ENCODE measurements at regions not wholly inside any gene's neighbourhood (a gene's known extent, or its start where the extent isn't known, plus 50 kb on each side); places are given as distances from the start of the nearest gene placed in this dataset.

DNA sequence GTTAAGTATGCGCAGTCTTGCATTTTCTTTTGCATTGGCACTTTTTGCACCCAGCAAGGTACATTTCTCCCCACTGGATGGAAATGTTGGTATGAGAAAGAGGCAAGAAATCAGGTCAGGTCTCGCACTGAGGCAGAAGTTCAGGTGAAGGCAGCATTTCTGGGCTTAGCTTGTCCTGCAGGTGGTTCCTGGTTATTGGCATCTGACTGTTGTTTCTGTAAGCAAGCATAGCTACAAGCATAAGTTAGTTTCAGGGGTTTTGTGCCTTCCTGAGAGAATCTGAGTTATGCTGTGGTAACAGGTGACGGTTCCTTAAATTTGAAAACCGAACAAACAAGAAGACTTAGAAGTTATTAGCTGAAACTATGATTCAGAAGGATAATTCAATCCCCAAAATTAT lies 139.4 kb upstream of the GRM7 start:
- no peaks in the 10 kb centered on the region for H3K9me3 ChIP-seq
- H3K27me3 ChIP-seq (ENCODE audit: low read depth), result no peaks in the 10 kb centered on the region
- intact Hi-C loops (cut with DNase I), result no loop called here
- TF ChIP-seq, protein P1, sequence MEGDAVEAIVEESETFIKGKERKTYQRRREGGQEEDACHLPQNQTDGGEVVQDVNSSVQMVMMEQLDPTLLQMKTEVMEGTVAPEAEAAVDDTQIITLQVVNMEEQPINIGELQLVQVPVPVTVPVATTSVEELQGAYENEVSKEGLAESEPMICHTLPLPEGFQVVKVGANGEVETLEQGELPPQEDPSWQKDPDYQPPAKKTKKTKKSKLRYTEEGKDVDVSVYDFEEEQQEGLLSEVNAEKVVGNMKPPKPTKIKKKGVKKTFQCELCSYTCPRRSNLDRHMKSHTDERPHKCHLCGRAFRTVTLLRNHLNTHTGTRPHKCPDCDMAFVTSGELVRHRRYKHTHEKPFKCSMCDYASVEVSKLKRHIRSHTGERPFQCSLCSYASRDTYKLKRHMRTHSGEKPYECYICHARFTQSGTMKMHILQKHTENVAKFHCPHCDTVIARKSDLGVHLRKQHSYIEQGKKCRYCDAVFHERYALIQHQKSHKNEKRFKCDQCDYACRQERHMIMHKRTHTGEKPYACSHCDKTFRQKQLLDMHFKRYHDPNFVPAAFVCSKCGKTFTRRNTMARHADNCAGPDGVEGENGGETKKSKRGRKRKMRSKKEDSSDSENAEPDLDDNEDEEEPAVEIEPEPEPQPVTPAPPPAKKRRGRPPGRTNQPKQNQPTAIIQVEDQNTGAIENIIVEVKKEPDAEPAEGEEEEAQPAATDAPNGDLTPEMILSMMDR (IDR thresholded peaks at IDR 0.05), result no peak
- no peak overlapping the region for H3K4me3 ChIP-seq
- no peak for ATAC-seq
- no peak for DNase-seq
- no peaks in the 10 kb centered on the region for H3K36me3 ChIP-seq
- H3K4me1 ChIP-seq, result no peaks in the 10 kb centered on the region
- no peak overlapping the region for H3K27ac ChIP-seq

DNA sequence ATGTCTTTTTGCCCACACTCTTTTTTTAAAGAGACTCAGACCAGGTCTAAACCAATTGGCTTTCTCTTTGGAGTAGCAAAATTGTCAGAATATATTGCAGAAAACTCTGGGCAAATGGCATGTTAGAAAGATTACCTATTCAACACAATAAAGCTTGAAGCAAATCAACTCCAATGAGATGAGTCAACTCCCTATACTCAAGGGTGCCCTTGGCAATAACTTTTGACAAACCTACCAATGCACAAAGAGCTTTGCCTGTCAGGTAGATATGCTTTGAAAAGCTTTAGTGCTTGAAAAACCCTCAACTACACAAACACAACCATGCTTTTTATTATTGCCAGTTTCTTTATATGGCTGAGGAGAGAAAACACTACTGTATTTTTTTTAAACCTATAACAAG lies 137.7 kb upstream of the GRM7 start:
- TF ChIP-seq, protein P1 (IDR thresholded peaks at IDR 0.05), result no peak
- Histone ChIP-seq H3K4me3 (no peak overlapping the region), H3K27me3 (ENCODE audit: low read depth) (no peaks in the 10 kb centered on the region), H3K4me1 (no peaks in the 10 kb centered on the region), H3K9me3 (no peaks in the 10 kb centered on the region), H3K36me3 (no peaks in the 10 kb centered on the region), H3K27ac (no peak overlapping the region)
- ATAC-seq, result no peak
- DNase-seq, result no peak
- intact Hi-C loops (cut with DNase I), result no loop called here

DNA sequence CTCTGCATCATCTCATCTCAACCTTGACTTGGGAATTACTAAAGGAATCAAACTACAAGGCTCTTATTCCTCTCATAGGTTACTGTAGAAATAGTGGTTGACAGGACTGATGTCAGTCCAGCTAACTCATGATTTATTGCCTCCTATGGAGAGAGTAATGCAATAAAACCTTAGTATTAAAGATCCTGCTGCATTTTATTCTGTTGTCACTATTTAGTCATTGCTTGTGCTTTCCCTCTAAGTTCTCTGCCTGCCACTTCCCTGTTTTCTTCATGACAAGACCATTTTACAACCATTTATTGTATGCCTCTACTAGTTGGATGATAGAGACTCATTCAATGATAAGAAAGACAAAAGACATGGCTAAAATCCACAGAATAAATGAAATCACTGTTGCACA lies 134.1 kb upstream of the GRM7 start:
- intact Hi-C loops (cut with DNase I), result no loop called here
- H3K27ac ChIP-seq, result no peak overlapping the region
- no peaks in the 10 kb centered on the region for H3K4me1 ChIP-seq
- DNase-seq (no peak), ATAC-seq (no peak)
- no peaks in the 10 kb centered on the region for H3K36me3 ChIP-seq
- no peak overlapping the region for H3K4me3 ChIP-seq
- no peaks in the 10 kb centered on the region for H3K9me3 ChIP-seq
- no peaks in the 10 kb centered on the region for H3K27me3 ChIP-seq (ENCODE audit: low read depth)
- TF ChIP-seq, protein P1 (IDR thresholded peaks at IDR 0.05), result no peak

DNA sequence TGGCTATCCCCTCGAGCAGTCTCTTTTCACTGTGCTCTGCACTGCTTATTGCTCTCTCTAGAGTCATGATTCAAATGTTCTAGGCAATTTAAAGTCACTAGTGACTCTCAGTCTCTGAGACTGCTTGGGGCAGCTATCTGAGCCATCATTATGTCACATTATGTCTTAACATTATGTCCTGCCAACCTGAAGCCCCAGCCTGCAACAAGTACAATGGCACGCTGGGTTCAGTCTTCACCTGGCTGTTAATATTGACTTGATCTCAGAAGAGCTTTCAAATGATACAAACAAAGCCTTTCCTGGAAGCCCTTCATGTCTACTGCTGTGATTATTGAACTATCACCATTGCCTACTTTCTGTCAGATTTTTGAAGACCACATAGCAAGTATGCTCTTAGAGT lies 128.1 kb upstream of the GRM7 start:
- Histone ChIP-seq H3K27ac (no peak overlapping the region), H3K4me3 (no peak overlapping the region), H3K27me3 (ENCODE audit: low read depth) (no peaks in the 10 kb centered on the region), H3K36me3 (no peaks in the 10 kb centered on the region), H3K4me1 (no peaks in the 10 kb centered on the region), H3K9me3 (no peaks in the 10 kb centered on the region)
- DNase-seq, result no peak
- intact Hi-C loops (cut with DNase I), result no loop called here
- TF ChIP-seq, protein P1 (IDR thresholded peaks at IDR 0.05), result no peak
- no peak for ATAC-seq

DNA sequence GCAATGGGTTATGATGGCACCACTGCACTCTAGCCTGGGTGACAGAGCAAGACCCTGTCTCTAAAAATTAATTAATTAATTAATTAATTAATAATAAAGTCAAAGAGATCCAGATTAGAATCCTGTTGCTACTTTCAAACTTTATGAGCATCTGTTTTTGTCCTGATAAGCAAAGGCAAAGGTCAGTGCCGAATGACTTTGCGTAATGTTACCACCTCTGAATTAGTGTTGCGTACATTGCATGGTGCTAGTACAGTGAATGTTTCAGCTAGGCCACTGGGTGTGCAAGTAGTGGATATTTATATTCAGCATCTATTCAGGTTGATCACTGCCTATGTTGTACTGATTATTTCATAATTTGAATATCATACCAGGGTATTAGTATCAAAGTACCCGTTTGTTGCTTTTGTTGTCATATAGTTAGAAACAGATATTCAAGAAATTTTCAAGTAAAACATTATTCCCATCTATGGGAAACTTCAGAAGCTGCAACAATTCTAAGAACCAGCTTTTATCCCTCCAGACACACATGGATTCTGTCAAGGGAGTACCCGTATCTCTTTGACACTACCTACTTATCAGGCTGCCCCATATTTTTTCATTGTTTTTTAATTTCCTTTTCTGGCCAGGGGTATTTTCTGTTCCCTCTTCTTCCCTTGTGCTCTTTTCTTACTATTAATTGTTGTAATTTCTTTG lies 127.1 kb upstream of the GRM7 start:
- no peak for DNase-seq
- no peak for ATAC-seq
- H3K36me3 ChIP-seq, result no peaks in the 10 kb centered on the region
- H3K27ac ChIP-seq, result no peak overlapping the region
- no peaks in the 10 kb centered on the region for H3K27me3 ChIP-seq (ENCODE audit: low read depth)
- TF ChIP-seq, protein P1 (IDR thresholded peaks at IDR 0.05), result no peak
- no peaks in the 10 kb centered on the region for H3K9me3 ChIP-seq
- no peak overlapping the region for H3K4me3 ChIP-seq
- H3K4me1 ChIP-seq, result no peaks in the 10 kb centered on the region
- intact Hi-C loops (cut with DNase I), result no loop called here
